ENCODE measurements at regions not wholly inside any gene's neighbourhood (a gene's known extent, or its start where the extent isn't known, plus 50 kb on each side); places are given as distances from the start of the nearest gene placed in this dataset.
"Not testable (repeated sequence)": the region's sequence is repeated elsewhere in the genome, so short reads cannot be mapped to it uniquely, and the experiment has no call there.

DNA sequence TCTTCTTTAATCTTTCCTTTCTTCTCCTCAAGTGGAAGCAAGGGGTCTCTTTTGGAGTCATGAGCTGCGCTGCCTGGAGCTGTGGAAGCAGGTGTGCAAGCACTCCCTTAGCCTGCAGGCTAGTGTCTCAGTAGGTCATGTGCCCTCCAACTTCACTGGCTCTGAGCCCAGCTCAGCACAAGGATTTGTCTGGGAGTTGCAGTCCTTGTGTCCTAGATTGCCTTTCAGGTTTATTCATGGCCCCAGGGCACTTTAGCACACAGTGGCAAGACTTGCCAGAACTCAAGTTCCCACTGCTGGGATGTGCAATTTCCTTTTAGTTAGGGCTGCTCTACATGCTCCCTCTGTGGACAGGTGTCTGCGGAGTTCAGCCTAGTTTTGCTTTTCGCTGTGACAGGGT is 211.7 kb downstream of the LIG4 start:
- peak; percentile 1 for DNase-seq (ENCODE audit: low spot score)

- no peak for DNase-seq (ENCODE audit: low spot score)
Observed at GRCh38 chr13:108000998-108001397, 214.3 kb downstream of the LIG4 start.

- no peak for DNase-seq (ENCODE audit: low spot score)
Observed at GRCh38 chr13:107999751-108000150, 215.6 kb downstream of the LIG4 start.

- no peak for DNase-seq (ENCODE audit: low spot score)
Observed at GRCh38 chr13:107994137-107994536, 221.2 kb downstream of the LIG4 start.

GRCh38 chr13:107993239-107993949 is 221.9 kb downstream of the LIG4 start:
- no peak for DNase-seq (ENCODE audit: low spot score)

DNA sequence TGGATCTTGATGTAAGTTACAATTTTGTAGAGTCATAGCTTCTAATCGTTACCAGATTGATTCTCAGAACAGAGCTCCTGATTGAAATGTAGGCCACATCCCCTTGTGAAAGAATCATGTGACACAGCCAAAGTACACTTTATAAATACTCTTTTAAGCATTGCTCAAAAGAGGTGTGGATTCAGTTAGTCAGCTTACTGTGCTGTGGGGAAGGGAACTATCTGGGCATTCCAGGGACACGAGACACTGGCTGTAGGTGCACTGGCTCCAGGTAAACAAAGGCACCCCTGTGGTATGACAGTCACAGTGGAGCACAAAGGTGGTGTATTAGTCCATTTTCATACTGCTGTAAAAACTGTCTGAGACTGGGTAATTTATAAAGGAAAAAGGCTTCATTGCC is 222.8 kb downstream of the LIG4 start:
- no peak for DNase-seq (ENCODE audit: low spot score)

DNA sequence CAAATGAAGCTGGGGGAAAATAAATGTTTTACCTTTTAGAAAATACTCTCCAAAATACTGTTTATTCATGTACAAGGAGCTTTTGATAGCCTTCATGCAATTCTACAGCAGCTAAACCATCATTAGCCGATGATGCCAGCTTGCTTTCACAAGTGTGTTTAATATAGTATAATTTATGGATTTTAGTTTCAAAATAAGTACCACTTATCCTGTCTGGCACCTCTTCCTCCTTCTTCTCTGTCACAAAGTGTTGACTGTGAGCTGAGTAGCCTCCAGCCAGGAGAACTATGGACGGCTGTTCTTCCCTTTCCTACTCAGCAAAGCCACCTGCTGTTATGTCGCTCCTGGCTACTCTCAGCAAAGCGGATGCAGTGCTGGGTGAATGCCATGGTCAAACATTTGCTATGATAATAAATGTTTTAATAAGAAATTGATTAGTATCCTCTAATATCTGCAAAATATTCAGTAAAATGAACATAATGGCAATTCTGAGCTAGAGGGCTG is 238.2 kb downstream of the LIG4 start:
- no peak for DNase-seq (ENCODE audit: low spot score)

GRCh38 chr13:107976628-107977027 is 238.7 kb downstream of the LIG4 start:
- DNase-seq (ENCODE audit: low spot score): no peak

DNA sequence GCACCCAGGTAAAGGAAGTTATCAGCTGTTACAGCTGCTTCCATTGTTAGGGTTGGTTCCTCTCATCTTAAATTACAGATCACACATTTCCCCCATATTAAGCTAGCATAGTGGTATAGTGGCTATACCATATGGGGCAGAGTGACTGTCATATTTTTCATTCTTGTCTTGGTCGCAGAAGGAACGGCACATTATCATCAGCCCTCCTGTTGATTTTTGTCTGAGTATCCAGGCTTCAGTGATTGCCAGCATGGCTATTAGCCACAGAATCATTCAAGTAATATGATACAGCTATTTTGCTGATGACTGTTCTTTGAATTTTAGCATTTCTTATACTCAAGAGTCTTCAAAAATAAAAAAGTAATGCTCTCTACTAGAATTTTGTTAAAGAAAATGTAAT is 240.9 kb downstream of the LIG4 start:
- DNase-seq (ENCODE audit: low spot score): no peak

GRCh38 chr13:107969546-107969945 is 245.8 kb downstream of the LIG4 start:
- no peak for DNase-seq (ENCODE audit: low spot score)

DNA sequence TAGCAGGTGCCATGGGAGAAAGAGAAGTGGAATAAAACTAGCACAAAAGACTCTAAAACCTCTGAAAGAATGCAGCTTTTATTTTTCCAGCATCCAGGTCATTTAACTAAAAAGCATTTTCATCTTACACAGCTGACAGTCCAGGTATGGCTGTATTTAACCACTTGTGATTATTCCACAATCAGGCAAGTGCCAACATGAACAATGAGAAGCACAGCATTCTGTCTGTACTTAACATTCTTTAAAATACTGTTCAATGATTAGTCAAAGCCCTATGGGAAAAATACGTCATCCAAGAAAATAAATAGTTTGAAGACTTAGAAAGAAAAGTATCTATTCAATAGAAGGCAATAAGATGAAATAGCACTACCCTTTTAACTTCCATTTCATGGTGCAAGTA is 246.9 kb downstream of the LIG4 start:
- DNase-seq (ENCODE audit: low spot score): no peak

DNA sequence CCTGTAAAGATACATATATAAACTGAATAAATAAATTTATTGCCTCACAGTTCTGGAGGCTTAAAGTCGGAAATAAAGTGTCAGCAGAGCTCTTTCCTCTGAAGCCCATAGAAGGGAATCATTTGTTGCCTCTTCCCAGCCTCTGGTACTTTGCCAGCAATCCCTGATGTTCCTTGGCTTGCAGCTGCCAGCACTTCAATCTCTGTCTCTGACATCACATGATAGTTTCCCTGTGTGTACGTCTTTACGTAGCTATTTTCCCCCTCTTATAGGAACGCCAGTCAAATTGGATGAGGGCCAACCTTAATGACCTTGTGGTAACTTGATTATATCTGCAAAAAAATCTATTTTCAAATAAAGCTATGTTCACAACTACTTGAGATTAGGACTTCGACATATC is 250.9 kb downstream of the LIG4 start:
- no peak for DNase-seq (ENCODE audit: low spot score)

GRCh38 chr13:107961849-107962608 is 253.3 kb downstream of the LIG4 start:
- DNase-seq (ENCODE audit: low spot score): no peak

GRCh38 chr13:107960301-107960700 is 255.0 kb downstream of the LIG4 start:
- no peak for DNase-seq (ENCODE audit: low spot score)

DNA sequence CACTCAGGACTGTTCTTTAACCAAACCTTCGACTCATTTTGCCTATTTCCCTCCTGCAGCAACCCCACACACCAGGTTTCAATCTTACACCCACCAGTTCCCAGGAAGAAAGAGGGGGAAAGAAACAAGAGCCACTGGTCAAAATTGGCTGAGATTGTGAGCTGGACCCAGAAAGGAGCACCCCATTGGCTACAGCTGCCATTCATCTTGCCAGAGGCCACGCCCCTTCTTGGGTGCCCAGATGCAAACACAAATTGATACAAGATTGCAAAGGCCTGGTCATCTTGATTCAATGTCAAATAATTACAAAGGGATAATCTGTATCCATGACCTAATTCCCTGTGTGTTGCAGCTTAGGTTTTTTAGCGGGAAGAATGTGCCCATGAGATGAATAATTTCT is 258.4 kb downstream of the LIG4 start:
- no peak for DNase-seq (ENCODE audit: low spot score)

GRCh38 chr13:107942030-107942617 is 273.2 kb downstream of the LIG4 start:
- no peak for DNase-seq (ENCODE audit: low spot score)

GRCh38 chr13:107941345-107942029 is 273.8 kb downstream of the LIG4 start:
- no peak for DNase-seq (ENCODE audit: low spot score)

DNA sequence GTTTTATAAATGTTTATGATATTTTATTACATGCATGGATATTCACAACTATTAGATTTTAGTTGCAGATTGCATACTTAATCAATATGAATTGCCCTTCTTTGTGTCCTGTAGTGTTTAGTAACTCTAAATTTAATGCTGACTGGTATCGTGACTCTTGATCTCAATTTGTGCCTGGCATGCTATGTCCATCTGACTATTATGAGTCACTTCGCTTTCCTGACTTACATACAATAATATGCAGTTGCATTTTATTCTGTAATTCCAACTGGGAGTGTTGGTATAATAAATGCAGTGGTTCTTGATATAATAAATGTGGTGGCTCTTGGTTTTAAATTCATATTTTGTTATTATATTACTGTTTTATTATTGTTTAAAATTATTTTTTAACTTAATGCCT is 277.5 kb downstream of the LIG4 start:
- no peak for DNase-seq (ENCODE audit: low spot score)

GRCh38 chr13:107931056-107931455 is 284.3 kb downstream of the LIG4 start:
- DNase-seq (ENCODE audit: low spot score): no peak

- DNase-seq (ENCODE audit: low spot score): no peak
Observed at GRCh38 chr13:107928762-107929161, 286.6 kb downstream of the LIG4 start.

- no peak for DNase-seq (ENCODE audit: low spot score)
Observed at GRCh38 chr13:107927557-107927956, 287.8 kb downstream of the LIG4 start.

GRCh38 chr13:107926515-107926914 is 288.8 kb downstream of the LIG4 start:
- not testable (repeated sequence) for DNase-seq (ENCODE audit: low spot score)

All from globus pallidus (tissue), 1 donor.